HL-60/S4 treated with phorbol 12-myristate 13-acetate at 8.2 ng/mL for 4 days and 3 days (cell line): ENCODE measurements at regions not wholly inside any gene's neighbourhood (a gene's known extent, or its start where the extent isn't known, plus 50 kb on each side); places are given as distances from the start of the nearest gene placed in this dataset.
"Not testable (repeated sequence)": the region's sequence is repeated elsewhere in the genome, so short reads cannot be mapped to it uniquely, and the experiment has no call there.

Source experiments
- in situ Hi-C: fragments of 300-500 bp; cut with MboI; formaldehyde crosslinking; loops from 2 replicates; pipeline ENCODE4 v1.15.0; 2022; ENCODE audit warnings: low sequenced_read_pairs

DNA sequence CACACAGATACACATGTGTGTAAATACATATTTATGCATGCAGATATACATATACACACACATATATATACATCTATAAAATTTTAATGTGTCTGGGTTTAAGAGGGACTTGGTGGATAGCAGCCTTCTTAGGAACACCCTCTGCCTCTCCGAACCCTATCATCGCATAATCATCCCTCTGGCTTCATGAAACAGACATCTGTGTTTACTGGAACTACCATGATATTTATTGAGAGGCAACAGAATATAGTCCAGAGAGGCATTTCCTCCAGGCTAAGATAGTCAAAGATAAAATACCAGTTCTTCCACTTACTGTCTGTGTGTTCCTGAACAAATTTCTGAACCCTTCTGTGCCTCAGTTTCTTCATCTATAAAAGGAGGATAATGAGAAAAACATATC lies 239.0 kb upstream of the FANCL start:
- in situ Hi-C loops: no loop called here

DNA sequence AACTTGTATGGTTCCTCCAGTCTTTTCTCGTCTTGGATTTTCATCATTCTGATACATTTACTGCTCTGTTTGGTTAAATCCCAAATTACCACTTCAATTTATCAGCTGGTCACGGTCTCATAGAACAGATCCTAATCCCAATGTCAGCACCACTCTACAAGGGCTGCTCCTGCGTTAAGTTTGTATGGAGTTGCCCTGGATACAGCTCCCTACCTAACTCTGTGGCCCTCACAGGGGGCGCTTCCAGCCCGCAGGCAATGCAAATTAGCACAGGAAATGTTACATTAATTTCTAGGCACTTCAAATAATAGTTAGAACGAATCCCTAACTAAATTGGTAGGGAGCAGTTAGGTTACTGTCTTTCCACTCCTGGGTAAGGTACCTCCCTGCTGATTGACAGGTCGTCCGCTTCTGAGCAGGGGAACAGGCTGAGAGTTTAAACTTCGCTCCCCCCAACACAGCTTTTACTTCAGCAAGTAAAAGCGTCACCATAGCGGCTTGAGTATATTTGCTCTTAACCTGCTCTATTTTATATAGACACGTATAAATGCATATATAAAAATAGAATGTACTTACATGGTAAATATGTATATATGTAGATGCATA lies 238.5 kb upstream of the FANCL start:
- in situ Hi-C loops: no loop called here

DNA sequence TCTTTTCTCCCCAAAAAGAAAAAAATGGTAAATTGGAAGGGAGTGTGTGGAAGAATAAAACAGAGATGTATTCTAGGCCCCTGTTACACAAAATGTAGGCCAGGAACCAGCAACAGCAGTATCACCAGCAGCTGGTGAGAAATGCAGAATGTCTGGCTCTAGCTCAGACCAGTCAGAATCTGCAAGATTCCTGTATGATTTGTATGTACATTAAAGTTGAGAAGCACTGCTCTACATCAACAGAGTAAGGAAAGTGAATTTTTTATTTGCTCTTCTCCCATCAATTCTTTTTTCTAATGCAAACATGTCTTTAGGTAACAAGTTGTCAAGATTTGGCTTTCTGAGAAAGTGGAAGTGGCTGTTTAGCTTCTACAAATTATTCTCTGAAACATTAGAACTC lies 235.4 kb upstream of the FANCL start:
- in situ Hi-C loops: no loop called here

DNA sequence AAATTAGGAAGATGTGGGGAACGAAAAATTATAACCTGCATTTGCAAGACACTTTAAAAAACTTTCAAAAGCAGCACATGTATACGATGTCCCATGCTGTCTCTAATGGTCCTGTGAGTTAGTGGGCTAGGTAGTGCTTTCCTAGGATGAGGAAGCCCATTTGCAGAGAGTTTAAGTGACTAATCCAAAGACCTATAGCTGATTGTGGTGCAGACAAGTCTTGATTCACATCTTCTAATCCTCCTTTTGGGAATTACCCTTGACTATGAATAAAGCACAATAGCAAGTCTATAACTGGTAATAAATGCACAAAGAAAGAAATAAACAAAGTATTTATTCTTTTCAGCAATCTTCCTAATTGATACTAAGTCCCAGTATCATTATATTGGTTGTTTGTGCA lies 234.6 kb upstream of the FANCL start:
- in situ Hi-C loops: no loop called here

DNA sequence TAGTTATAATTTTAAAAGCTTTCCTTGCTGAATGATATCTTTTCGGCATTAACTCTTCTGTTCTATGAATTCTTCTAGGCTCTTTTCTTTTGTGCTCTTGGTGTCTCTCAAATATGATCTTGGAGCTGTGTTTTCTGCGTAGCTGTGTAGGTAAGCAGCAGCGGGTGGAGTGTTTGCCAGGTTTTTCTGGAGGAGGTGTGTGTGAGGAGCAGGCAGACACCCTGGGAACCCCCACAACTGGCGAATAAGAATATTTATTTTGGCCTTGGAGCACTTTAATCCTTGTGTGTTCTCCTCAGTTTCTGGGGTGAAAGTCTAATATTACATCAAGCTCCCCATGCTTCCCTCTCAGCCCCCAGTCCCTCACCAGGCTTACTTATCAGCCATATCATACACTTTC lies 232.0 kb upstream of the FANCL start:
- in situ Hi-C loops: no loop called here

DNA sequence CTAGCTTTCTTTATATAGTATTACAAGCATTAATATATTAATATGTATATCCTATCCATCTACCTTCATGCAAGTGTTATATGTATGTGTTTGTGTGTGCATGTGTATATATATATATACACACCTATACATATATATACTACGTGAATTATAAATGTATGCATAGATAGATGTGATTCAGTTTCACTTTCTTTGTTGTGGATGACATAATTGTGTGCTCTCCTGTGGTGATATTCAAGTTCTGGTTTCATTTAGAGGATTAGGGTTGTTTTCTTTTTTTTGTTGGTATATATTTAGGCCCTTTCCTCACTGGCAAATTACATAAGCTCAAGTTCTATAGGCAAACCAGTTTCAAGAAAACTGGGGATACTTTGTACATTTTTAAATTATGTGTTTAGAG lies 225.7 kb upstream of the FANCL start:
- in situ Hi-C loops: no loop called here

DNA sequence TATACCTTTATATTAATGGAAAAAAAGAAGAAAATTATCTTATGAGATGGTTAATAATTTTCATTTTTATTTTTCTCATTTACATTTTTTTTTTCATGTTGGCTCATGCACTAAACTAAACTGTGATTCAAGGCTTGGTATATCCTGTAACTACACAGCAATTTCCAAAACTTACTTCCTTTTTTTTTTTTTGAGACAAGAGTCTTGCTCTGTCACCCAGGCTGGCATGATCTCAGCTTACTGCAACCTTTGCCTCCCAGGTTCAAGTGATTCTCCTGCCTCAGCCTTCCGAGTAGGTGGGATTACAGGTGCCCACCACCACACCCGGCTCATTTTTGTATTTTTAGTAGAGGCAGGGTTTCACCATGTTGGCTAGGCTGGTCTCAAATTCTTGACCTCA lies 224.9 kb upstream of the FANCL start:
- in situ Hi-C loops: not testable (repeated sequence)

DNA sequence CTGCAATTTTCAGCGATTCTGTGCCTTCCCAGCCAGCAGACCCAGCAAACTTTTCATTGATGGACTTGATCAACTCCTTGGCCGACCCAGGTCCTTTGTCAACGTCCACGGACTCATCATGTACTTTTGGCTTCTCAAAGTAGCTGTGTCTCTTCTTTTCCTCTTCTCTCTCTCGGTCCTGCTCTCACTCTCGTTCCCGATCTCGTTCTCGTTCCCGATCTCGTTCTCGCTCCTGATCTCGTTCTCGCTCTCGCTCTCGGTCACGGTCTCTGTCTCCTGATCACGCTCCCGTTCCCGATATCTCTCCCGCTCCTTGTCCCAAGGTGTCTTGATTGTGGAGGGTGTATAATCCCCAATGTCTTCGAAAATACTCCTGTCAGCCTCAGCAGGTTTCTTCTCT lies 219.5 kb upstream of the FANCL start:
- in situ Hi-C loops: no loop called here

DNA sequence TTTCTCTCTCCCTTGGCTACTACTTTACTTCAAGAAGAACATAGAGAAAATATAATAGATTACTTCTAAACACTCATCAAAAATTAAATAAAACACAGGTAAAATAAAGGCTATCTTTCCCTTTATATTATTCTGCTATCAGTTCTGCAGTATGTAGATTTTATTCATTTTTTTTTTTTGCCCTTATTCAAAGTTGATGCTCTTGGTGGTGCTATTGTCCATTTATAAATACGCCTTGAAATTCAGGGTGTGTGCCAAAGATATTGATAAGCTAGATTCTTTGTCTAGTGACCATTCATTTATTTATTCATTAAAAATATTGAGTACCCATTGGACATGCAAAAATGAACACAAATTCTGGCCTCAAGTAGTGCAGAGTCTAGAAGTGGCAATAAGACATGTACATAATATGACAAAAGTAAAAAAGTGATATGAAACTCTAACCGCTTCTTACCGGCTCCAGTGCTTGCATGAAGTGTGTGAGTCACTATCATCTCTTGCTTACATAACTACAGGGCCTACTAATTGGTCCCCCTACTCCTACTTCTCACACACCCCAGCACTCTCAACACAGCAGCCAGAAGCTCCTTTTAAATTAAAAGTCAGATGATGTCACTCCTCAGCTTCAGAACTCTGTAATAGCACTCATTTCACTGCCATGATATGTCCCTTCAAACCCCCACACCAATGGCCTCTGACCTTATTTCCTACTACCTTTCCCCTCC lies 208.3 kb upstream of the FANCL start:
- in situ Hi-C loops: no loop called here

DNA sequence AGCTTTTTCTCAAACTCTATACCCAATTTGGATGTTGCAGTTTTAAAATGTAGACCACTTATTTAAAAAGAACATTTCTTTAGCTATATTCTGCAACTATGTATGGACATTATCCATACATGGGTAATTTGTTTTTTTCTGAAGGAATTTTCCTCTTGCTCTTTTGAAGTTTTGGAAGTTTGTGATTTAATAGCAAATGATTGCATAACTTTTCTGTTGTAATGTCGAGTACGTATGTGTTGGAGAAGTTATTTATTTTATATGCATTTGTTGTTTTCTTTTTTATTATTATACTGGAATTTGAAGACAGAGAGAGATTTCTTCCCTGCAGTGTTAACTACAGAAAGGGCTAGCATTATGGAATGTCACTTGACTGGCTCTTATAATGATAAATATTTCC lies 207.7 kb upstream of the FANCL start:
- in situ Hi-C loops: no loop called here

DNA sequence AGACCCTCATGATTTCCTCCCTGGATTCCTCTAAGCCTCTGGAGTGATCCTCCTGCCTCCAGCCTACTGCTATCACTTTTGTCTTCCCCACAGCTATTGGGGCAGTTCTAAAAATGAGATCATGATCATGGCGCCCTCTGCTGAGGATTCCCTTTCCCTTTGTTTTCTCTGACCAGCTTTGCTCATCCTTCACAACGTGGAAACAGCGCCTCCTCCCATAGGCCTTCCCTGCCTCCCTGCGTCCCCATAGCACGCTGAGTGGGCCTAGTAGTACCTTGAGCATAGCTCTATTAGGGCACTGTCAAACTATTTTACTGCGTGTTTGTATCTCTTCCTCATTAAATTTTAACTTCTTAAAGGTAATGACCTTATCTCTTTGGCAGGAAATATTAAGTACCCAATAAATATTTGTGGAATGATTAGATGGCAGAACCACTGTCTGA lies 207.0 kb upstream of the FANCL start:
- in situ Hi-C loops: no loop called here

DNA sequence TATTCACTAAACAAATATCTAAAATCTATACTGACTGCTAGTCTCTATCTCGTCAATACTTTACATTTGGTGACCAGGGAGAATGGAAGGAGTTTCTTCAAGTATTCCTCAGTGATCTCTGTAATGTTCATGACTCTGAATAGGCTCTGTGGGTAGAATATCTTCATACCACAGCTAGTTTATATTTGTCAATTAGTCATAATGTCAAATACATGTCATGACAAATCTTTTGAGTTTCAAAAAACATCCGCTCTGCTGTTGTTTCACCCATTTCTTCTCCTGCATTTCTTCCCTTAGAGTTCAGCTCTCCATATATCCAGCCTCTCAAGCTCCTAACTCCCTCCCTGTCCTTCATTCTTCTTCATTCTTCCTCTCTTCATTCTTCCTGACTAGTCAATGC lies 206.5 kb upstream of the FANCL start:
- in situ Hi-C loops: no loop called here

DNA sequence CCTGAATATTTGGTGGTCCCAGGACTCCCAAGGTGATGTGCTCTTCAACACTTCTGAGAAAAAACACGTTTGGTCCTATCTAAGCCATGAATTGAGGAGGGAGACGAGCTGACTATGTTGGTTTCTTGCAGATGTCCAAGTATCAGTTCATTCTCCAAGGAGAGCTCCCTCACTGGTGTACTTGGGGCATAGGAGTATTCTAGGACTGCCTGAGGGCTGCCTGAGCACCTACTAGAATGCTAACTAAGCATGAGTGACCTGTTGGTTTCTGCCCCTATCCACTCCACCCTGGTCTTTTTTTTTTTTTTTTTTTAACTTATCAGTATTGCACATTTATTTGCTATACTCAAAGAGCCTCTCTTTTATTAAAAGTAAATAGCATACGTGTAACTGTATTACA lies 200.5 kb upstream of the FANCL start:
- in situ Hi-C loops: no loop called here

DNA sequence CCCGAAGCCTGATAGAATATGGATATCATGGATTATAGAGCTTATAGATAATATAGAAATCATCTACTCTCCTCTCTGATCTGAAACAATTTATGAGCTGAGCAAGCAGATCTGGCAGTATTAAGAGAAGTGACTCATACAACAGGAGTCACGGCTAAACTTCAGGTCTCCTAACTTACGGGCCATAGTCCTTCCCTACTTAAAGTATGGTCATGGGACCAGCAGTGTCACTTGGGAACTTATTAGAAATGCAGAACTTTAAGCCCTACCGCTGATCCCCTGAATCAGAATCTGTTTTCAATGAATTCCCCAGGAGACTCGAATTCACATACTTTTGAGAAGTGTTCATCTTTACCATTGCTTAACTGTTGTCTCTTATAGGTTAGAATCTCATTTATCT lies 195.7 kb upstream of the FANCL start:
- in situ Hi-C loops: no loop called here

DNA sequence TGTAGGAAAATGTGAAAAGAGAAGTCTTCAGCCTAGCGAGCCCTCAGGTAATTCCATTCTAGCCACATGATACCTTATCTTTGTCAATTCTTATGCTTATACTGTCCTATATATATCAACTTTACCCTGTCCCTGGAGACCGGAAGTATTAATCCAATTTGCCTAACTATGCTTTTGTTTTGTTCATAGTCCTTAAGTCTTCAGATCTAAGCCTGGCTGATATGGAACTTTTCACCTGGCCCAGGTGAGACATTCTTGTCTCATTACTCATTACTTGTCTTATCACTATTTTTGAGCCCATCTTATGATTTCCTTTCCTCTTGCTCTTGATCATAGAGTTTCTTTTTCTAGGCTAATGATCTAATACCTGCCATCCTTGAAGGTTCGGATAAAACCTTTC lies 194.1 kb upstream of the FANCL start:
- in situ Hi-C loops: no loop called here

DNA sequence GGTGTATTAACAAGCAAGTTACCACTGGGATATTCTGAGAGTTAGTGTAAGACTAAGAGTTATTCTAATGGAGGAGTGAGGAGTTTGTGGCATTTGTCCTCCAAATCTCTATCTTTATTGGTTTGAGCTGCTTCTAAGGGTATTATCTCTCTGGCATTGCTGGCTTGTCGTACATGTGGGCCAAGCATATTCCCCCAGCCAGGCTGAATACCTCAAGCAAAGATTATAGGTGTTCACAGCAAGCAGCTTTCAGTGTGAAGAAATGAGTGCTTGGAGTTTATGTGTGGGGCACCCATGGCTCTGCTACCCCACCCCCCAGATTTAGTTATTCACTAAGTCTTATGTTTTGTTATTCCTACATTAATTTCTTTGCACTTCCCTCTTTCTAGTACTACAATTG lies 193.6 kb upstream of the FANCL start:
- in situ Hi-C loops: no loop called here

DNA sequence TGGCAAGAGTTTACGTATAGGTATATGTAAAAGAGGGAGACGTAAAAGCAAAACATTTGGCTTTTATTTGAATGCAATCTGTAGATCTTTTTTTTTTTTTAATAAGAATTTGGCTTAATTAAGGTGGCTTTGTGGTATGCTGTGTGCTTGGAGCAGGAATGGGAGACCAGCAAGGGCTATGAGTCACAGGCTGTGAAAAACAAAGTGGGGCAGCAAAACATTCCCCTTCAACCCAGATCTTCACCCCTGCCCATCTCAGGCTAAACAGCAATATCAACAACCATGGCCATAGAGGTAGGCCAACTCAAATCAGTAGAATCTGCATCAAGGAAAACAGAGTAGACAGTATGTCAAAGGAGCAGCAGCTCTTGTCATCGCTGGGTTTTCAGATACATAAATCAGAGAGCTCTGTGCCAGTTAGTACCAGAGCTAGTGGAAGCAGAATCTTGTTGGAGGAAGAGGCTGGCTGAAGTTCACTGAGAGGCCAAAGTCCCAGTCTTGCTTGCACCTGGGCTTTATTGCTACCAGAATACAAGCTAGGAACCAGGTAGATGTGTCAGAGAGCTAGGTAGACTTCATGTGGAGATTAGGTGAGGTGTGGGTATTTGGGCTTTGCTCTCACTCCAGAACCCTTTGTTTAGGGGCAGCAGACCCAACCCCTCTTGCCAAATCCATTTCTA lies 191.5 kb upstream of the FANCL start:
- in situ Hi-C loops: no loop called here

DNA sequence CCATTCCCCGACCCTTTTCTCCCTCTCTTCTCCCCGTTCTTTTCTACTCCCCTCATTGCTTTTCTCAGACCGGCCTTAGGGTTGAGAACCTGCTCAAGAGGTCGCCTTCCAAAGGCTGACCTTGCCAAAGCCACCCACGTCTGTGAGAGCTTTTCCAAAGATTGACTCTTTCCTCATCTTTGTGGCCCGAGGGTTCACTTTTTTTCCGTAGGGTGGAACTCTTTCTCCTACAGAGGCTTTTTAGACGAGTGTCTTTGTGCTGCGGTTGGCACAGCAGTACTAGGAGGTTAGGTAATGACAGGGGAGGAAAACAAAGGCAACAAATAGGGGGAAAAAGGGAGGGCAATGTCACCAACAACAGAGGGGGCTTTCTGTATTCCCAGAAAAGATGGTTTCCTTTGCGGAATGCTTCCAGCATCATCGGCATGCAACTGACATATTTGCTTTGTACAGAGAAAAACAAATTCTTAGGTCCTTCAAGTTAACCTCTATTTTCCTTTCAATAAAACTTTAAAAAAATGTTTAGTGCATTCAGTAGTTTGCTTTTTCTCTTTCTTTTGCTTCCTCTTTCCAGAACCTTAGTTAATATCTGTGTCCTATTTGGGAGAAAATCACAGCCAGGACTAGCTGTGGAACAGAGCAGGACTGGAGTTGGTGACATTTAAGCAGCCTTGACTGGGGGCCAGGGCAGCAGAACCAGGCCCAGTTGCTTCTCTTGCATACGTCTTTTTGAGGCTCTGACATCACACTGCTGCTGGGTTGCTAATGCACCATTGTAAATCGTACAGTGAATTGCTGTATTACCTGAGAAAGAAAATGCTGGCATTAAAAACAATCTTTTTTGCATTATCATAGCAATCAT lies 188.1 kb upstream of the FANCL start:
- in situ Hi-C loops: no loop called here

DNA sequence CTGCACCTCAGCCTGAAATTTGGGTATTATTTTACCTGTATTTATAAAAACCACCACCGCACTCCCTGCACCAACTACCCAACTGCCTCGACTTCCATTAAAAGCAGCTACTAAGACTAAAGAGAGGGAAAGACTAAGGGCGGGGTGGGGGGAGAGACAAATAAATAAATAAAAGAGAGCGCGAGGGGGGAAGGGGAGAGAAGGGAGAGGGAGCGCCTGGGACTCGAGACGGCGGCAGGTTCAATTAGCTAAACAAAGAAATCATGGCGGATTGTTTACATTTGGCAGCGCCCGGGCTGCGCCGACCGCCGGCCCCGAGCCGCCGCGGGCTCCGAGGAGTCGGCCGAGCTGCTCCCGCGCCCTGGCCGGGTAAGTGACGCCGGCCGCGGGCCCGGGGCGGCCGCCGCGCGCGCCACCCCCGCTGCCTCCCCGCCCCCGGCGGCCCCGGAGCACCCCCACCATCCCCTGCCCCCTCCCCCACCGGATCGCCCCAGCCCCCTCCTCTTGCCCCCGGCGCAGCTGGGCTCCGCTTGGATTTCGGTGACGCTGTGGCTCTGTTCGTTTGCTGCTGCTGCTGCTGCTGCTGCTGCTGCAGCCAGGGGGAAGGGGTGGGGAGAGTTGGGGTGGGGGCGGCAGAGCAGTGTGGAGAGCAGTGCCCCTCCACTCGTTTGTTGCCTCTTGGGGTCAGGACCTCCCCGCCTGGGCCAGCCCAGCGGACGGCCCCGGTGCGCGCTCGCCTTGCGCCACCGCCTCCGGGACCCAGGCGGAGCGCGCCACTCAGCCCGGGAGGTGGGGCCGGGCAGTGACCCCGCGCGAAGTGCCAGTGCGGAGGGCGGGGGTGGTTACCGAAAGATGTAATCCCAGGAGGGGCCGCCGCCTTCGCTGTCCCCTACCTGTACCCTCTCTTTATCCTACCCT lies 187.2 kb upstream of the FANCL start:
- in situ Hi-C loops: no loop called here

DNA sequence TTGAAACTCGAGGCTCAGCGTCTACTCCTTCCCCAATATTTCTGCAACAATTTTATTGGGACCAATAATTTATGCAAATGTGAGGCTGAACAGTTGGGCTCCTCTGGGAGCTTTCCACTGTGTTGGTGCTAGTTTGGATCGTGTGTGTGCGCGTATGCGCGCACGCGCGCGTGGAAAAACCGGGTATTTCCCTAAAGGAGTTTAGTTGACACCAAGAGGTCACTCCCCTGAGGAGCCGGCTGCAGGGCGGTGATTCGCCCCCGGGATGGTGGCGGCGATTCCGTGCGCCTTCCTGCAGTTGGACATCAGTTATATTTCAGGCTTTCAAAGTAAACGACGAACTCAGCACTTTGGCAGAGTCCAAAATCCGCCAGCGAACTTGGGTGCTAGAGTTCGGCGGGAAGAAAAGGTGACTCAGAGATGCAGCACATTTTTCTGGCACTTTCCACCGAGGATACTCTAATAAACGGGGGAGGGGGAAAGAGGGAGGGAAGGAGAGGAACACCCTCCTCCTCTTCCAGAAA lies 186.5 kb upstream of the FANCL start:
- in situ Hi-C loops: no loop called here
